ENCODE measurements at regions not wholly inside any gene's neighbourhood (a gene's known extent, or its start where the extent isn't known, plus 50 kb on each side); places are given as distances from the start of the nearest gene placed in this dataset.

GRCh38 chr6:41451515-41452163, 94.5 kb upstream of the FOXP4 start:
- Mint-ChIP-seq H3K36me3 (ENCODE audit: low read depth) (no peaks in the 10 kb centered on the region), H3K27ac (ENCODE audit: unreplicated experiment) (peak overlapping the region; percentile 63), H3K27me3 (ENCODE audit: low read depth) (no peaks in the 10 kb centered on the region), H3K4me3 (ENCODE audit: unreplicated experiment) (no peak overlapping the region), H3K4me1 (ENCODE audit: low read depth) (peaks cover 14% of the 10 kb centered on the region), H3K9me3 (ENCODE audit: low read depth) (no peaks in the 10 kb centered on the region)
- no peak for DNase-seq (ENCODE audit: low spot score)
- no peak for TF ChIP-seq CTCF (IDR thresholded peaks at IDR 0.05)

GRCh38 chr6:41452763-41453162, 93.4 kb upstream of the FOXP4 start:
- Mint-ChIP-seq H3K36me3 (ENCODE audit: low read depth) (no peaks in the 10 kb centered on the region), H3K4me3 (ENCODE audit: unreplicated experiment) (no peak overlapping the region), H3K4me1 (ENCODE audit: low read depth) (peaks cover 14% of the 10 kb centered on the region), H3K27me3 (ENCODE audit: low read depth) (no peaks in the 10 kb centered on the region), H3K9me3 (ENCODE audit: low read depth) (no peaks in the 10 kb centered on the region), H3K27ac (ENCODE audit: unreplicated experiment) (no peak overlapping the region)
- DNase-seq (ENCODE audit: low spot score): no peak
- no peak for TF ChIP-seq CTCF (IDR thresholded peaks at IDR 0.05)

- peaks cover 14% of the 10 kb centered on the region for H3K4me1 Mint-ChIP-seq (ENCODE audit: low read depth)
- no peak for DNase-seq (ENCODE audit: low spot score)
- no peak overlapping the region for H3K4me3 Mint-ChIP-seq (ENCODE audit: unreplicated experiment)
- no peaks in the 10 kb centered on the region for H3K9me3 Mint-ChIP-seq (ENCODE audit: low read depth)
- no peaks in the 10 kb centered on the region for H3K27me3 Mint-ChIP-seq (ENCODE audit: low read depth)
- TF ChIP-seq CTCF (IDR thresholded peaks at IDR 0.05): no peak
- H3K27ac Mint-ChIP-seq (ENCODE audit: unreplicated experiment): no peak overlapping the region
- no peaks in the 10 kb centered on the region for H3K36me3 Mint-ChIP-seq (ENCODE audit: low read depth)
These were observed 92.9 kb upstream of the FOXP4 start for GRCh38 chr6:41453244-41453643.

GRCh38 chr6:41454189-41454789, 91.9 kb upstream of the FOXP4 start:
- Mint-ChIP-seq H3K9me3 (ENCODE audit: low read depth) (no peaks in the 10 kb centered on the region), H3K4me3 (ENCODE audit: unreplicated experiment) (no peak overlapping the region), H3K36me3 (ENCODE audit: low read depth) (no peaks in the 10 kb centered on the region), H3K27me3 (ENCODE audit: low read depth) (peaks cover 4% of the 10 kb centered on the region), H3K4me1 (ENCODE audit: low read depth) (peaks cover 14% of the 10 kb centered on the region), H3K27ac (ENCODE audit: unreplicated experiment) (no peak overlapping the region)
- DNase-seq (ENCODE audit: low spot score): no peak
- TF ChIP-seq CTCF (IDR thresholded peaks at IDR 0.05): no peak

- H3K9me3 Mint-ChIP-seq (ENCODE audit: low read depth): no peaks in the 10 kb centered on the region
- no peaks in the 10 kb centered on the region for H3K36me3 Mint-ChIP-seq (ENCODE audit: low read depth)
These were observed 90.8 kb upstream of the FOXP4 start for GRCh38 chr6:41455410-41455809.

More at GRCh38 chr6:41455410-41455809, 90.8 kb upstream of the FOXP4 start:
- no peak for TF ChIP-seq CTCF (IDR thresholded peaks at IDR 0.05)
- Mint-ChIP-seq H3K27ac (ENCODE audit: unreplicated experiment) (no peak overlapping the region), H3K4me1 (ENCODE audit: low read depth) (peaks cover 10% of the 10 kb centered on the region), H3K27me3 (ENCODE audit: low read depth) (peaks cover 4% of the 10 kb centered on the region), H3K4me3 (ENCODE audit: unreplicated experiment) (no peak overlapping the region)
- DNase-seq (ENCODE audit: low spot score): no peak

Data from chondrocyte (in vitro differentiated cells).